Activated B cell treated with CpG ODN at 0.5 μM for 24 hours (primary cell): ENCODE measurements at regions not wholly inside any gene's neighbourhood (a gene's known extent, or its start where the extent isn't known, plus 50 kb on each side); places are given as distances from the start of the nearest gene placed in this dataset.

Experiments
- ATAC-seq: fragments of 200-7000 bp; cut with Tn5 transposase; one replicate; pipeline ENCODE4 v1.10.0; 2021; ENCODE audit warnings: low read depth, mild to moderate bottlenecking, moderate library complexity
- CTCF ChIA-PET: fragments of 350-600 bp; sonication (Branson Sonifier 250); formaldehyde crosslinking; loops from one replicate; lab custom pipeline; 2021; ENCODE audit warnings: antibody characterized with exemption; lab: Charles Lee
- POLR2A ChIA-PET: fragments of 350-600 bp; sonication (Branson Sonifier 250); formaldehyde crosslinking; loops from one replicate; lab custom pipeline; 2021; ENCODE audit warnings: antibody characterized with exemption; lab: Charles Lee
- DNase-seq: peaks from one replicate; pipeline ENCODE4 v3.0.0; 2022
- H3K27ac Mint-ChIP-seq: one replicate; pipeline ENCODE4 v1.8.0; 2020; ENCODE audit warnings: mixed read lengths
- H3K27me3 Mint-ChIP-seq: one replicate; pipeline ENCODE4 v1.8.0; 2021; ENCODE audit warnings: mixed read lengths
- H3K36me3 Mint-ChIP-seq: one replicate; pipeline ENCODE4 v1.8.0; 2021; ENCODE audit warnings: low read depth, mixed read lengths
- H3K4me1 Mint-ChIP-seq: one replicate; pipeline ENCODE4 v1.8.0; 2021; ENCODE audit warnings: mixed read lengths
- H3K4me3 Mint-ChIP-seq: one replicate; pipeline ENCODE4 v1.8.0; 2020; ENCODE audit warnings: mild to moderate bottlenecking, mixed read lengths
- H3K9me3 Mint-ChIP-seq: one replicate; pipeline ENCODE4 v1.8.0; 2020; ENCODE audit warnings: mixed read lengths
- intact Hi-C: fragments of 100-400 bp; cut with micrococcal nuclease; formaldehyde crosslinking; loops from one replicate; pipeline ENCODE4 v1.15.1; 2024
- TF ChIP-seq, protein P1 (sequence below): fragments of 200-600 bp; IDR thresholded peaks from one replicate; pipeline ENCODE4 v1.8.0; 2022; ENCODE audit warnings: antibody characterized with exemption, mild to moderate bottlenecking

GRCh38 chrY:7768901-7769300 is 857.3 kb upstream of the AMELY start:
- Mint-ChIP-seq H3K9me3 (no peaks in the 10 kb centered on the region), H3K27me3 (no peaks in the 10 kb centered on the region), H3K4me3 (no peak overlapping the region), H3K4me1 (no peaks in the 10 kb centered on the region), H3K27ac (no peak overlapping the region), H3K36me3 (no peaks in the 10 kb centered on the region)
- ATAC-seq (no peak), DNase-seq (no peak)
- TF ChIP-seq, protein P1, sequence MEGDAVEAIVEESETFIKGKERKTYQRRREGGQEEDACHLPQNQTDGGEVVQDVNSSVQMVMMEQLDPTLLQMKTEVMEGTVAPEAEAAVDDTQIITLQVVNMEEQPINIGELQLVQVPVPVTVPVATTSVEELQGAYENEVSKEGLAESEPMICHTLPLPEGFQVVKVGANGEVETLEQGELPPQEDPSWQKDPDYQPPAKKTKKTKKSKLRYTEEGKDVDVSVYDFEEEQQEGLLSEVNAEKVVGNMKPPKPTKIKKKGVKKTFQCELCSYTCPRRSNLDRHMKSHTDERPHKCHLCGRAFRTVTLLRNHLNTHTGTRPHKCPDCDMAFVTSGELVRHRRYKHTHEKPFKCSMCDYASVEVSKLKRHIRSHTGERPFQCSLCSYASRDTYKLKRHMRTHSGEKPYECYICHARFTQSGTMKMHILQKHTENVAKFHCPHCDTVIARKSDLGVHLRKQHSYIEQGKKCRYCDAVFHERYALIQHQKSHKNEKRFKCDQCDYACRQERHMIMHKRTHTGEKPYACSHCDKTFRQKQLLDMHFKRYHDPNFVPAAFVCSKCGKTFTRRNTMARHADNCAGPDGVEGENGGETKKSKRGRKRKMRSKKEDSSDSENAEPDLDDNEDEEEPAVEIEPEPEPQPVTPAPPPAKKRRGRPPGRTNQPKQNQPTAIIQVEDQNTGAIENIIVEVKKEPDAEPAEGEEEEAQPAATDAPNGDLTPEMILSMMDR, result no peak
- intact Hi-C loops, result no loop called here
- ChIA-PET POLR2A (no interaction called here), CTCF (no interaction called here)

GRCh38 chrY:7753711-7754110 is 842.2 kb upstream of the AMELY start:
- TF ChIP-seq, protein P1, result no peak
- Mint-ChIP-seq H3K4me1 (no peaks in the 10 kb centered on the region), H3K9me3 (no peaks in the 10 kb centered on the region), H3K36me3 (no peaks in the 10 kb centered on the region), H3K27ac (no peak overlapping the region), H3K4me3 (no peak overlapping the region), H3K27me3 (no peaks in the 10 kb centered on the region)
- CTCF ChIA-PET, result no interaction called here
- intact Hi-C loops, result no loop called here
- POLR2A ChIA-PET, result no interaction called here
- DNase-seq (no peak), ATAC-seq (no peak)

- intact Hi-C loops, result no loop called here
- H3K27me3 Mint-ChIP-seq, result peaks cover 2% of the 10 kb centered on the region
- ATAC-seq, result no peak
- DNase-seq, result no peak
- H3K27ac Mint-ChIP-seq, result no peak overlapping the region
- TF ChIP-seq, protein P1, result no peak
- ChIA-PET POLR2A (no interaction called here), CTCF (no interaction called here)
- H3K4me3 Mint-ChIP-seq, result no peak overlapping the region
- no peaks in the 10 kb centered on the region for H3K4me1 Mint-ChIP-seq
- no peaks in the 10 kb centered on the region for H3K36me3 Mint-ChIP-seq
- no peaks in the 10 kb centered on the region for H3K9me3 Mint-ChIP-seq
Measured at GRCh38 chrY:7746781-7747180, 835.2 kb upstream of the AMELY start.

- ChIA-PET POLR2A (no interaction called here), CTCF (no interaction called here)
- ATAC-seq (no peak), DNase-seq (no peak)
- TF ChIP-seq, protein P1, result no peak
- Mint-ChIP-seq H3K9me3 (no peaks in the 10 kb centered on the region), H3K27ac (no peak overlapping the region), H3K36me3 (no peaks in the 10 kb centered on the region), H3K4me3 (no peak overlapping the region), H3K27me3 (peaks cover 2% of the 10 kb centered on the region), H3K4me1 (no peaks in the 10 kb centered on the region)
- intact Hi-C loops, result no loop called here
Measured at GRCh38 chrY:7745581-7745901, 834.0 kb upstream of the AMELY start.

DNA sequence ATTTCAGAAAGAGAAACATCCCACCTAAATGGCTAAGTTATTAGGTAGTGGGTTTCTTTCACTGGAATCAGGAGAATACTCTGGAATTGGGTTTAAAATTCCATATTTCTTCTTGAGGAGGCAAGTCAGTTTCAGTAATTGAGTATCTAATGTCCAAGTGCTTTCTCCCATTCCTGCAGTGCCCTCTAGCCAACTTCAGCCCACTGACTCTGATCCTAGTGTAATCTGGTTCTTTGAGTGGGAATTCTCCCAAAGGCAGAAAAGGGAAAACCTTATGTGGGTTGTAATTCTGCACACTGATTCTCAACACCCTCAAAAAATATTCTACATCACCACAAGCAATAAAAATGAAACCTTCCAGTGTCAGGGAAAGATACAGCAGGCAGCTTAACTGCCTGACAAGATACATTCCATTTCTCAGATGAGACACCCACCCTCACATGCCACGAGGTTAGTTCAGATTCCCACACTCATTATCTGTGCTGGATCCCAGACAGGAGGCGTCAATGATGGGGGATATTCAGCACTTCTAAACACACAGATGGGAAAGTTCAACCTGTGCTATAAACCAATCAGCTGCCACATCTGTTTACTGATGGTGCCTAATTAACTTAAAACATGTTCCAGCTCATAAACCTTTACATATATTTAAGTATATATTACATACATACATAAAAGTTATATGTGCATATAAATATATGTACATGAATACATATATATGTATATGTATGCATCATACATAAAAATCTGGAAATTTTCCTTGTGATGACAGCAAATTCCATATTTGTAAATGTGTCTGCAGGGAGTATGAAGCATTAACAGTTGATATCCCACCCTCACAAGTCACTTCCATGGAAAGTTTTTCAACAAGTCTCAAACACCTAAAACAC is 833.4 kb upstream of the AMELY start:
- POLR2A ChIA-PET, result no interaction called here
- no peak for DNase-seq
- no peaks in the 10 kb centered on the region for H3K4me1 Mint-ChIP-seq
- TF ChIP-seq, protein P1, result no peak
- H3K4me3 Mint-ChIP-seq, result no peak overlapping the region
- no peak overlapping the region for H3K27ac Mint-ChIP-seq
- intact Hi-C loops, result no loop called here
- H3K9me3 Mint-ChIP-seq, result no peaks in the 10 kb centered on the region
- ATAC-seq, result no peak
- H3K27me3 Mint-ChIP-seq, result peaks cover 2% of the 10 kb centered on the region
- CTCF ChIA-PET, result no interaction called here
- no peaks in the 10 kb centered on the region for H3K36me3 Mint-ChIP-seq
